H1 (cell line): ENCODE measurements at regions not wholly inside any gene's neighbourhood (a gene's known extent, or its start where the extent isn't known, plus 50 kb on each side); places are given as distances from the start of the nearest gene placed in this dataset.

Source experiments
- CHD7 ChIP-seq: fragments of 300-600 bp; sonication (generic); IDR thresholded peaks from 2 replicates; pipeline ENCODE4 v1.7.1; 2012; ENCODE audit warnings: low read length, moderate library complexity, mild to moderate bottlenecking, inconsistent platforms; ENCODE audit not compliant: insufficient replicate concordance
- EGR1 ChIP-seq: IDR thresholded peaks from 2 replicates; pipeline ENCODE4 v1.6.1; 2011; ENCODE audit warnings: low read depth, low read length, borderline replicate concordance
- SUZ12 ChIP-seq: fragments of 200-600 bp; sonication (generic); IDR thresholded peaks from 2 replicates; pipeline ENCODE4 v1.6.1; 2012; ENCODE audit warnings: mild to moderate bottlenecking, inconsistent platforms, low read length, moderate library complexity, mixed read lengths
- TAF1 ChIP-seq: IDR thresholded peaks from 2 replicates; pipeline ENCODE4 v1.6.1; 2011; ENCODE audit warnings: mild to moderate bottlenecking, low read depth, low read length
- TAF7 ChIP-seq: optimal IDR thresholded peaks from 2 replicates; pipeline ENCODE3; 2011; ENCODE audit warnings: low read depth, mild to moderate bottlenecking, inconsistent platforms, low read length, moderate library complexity, borderline replicate concordance

DNA sequence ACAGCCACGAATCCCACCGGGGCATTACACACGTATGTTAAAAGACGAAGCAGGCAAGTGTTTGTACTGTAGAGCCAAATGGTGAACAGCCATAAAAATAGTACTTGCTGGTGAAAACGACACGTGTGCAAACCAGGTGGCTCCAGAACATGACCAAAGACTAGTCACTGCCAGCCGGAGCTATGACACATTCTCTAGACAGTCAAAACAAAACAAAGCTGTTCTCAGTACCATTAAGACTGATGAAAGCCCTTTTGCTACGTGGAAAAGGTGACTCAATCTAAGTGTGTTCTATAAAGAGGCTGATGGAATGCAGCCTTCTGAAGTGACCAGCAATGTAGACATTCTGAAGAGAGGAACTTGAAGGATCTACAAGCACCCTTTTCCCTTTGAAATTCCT lies 367.7 kb upstream of the NETO1 start (continued):
- no peak for TF ChIP-seq TAF7
- TF ChIP-seq CHD7 = no peak
- TF ChIP-seq TAF1 = no peak
- no peak for TF ChIP-seq SUZ12
- no peak for TF ChIP-seq EGR1
